Kidney epithelial cell (primary cell): ENCODE measurements at regions not wholly inside any gene's neighbourhood (a gene's known extent, or its start where the extent isn't known, plus 50 kb on each side); places are given as distances from the start of the nearest gene placed in this dataset.

Experiments used
- DNase-seq: peaks from one replicate; pipeline ENCODE4 v3.0.0-alpha.2; 2010; ENCODE audit warnings: low read depth
- H3K27me3 ChIP-seq: 2 replicates; pipeline ENCODE4 v1.6.0; 2011; ENCODE audit warnings: low read length; ENCODE audit not compliant: control insufficient read depth, insufficient read depth
- H3K36me3 ChIP-seq: 2 replicates; pipeline ENCODE4 v1.5.1; 2011; ENCODE audit warnings: low read length; ENCODE audit not compliant: control insufficient read depth, insufficient read depth
- H3K4me3 ChIP-seq: 2 replicates; pipeline ENCODE4 v1.5.1; 2011; ENCODE audit warnings: low read depth, mild to moderate bottlenecking, control low read depth, low read length
- CTCF ChIP-seq: IDR thresholded peaks from 2 replicates; pipeline ENCODE4 v1.5.1; 2011; ENCODE audit warnings: mild to moderate bottlenecking, moderate library complexity, low read length, control low read depth, inconsistent platforms; ENCODE audit not compliant: insufficient read depth, poor library complexity, severe bottlenecking

- no peaks in the 10 kb centered on the region for H3K36me3 ChIP-seq
- no peak overlapping the region for H3K4me3 ChIP-seq
- TF ChIP-seq CTCF: peak; percentile 58
- no peak for DNase-seq
- H3K27me3 ChIP-seq: no peaks in the 10 kb centered on the region
Observed at GRCh38 chr10:23525406-23525805, 86.5 kb downstream of the OTUD1 start.

- H3K4me3 ChIP-seq: no peak overlapping the region
- H3K36me3 ChIP-seq: no peaks in the 10 kb centered on the region
- H3K27me3 ChIP-seq: no peaks in the 10 kb centered on the region
- DNase-seq: no peak
- no peak for TF ChIP-seq CTCF
Observed at GRCh38 chr10:23528419-23528818, 89.5 kb downstream of the OTUD1 start.

GRCh38 chr10:23529625-23530024, 90.8 kb downstream of the OTUD1 start:
- H3K27me3 ChIP-seq: no peaks in the 10 kb centered on the region
- TF ChIP-seq CTCF: no peak
- DNase-seq: no peak
- no peaks in the 10 kb centered on the region for H3K36me3 ChIP-seq
- H3K4me3 ChIP-seq: no peak overlapping the region

- peak; percentile 12 for TF ChIP-seq CTCF
- Histone ChIP-seq H3K36me3 (no peaks in the 10 kb centered on the region), H3K4me3 (no peak overlapping the region), H3K27me3 (no peaks in the 10 kb centered on the region)
- DNase-seq: no peak
Observed at GRCh38 chr10:23530079-23530478, 91.2 kb downstream of the OTUD1 start.

GRCh38 chr10:23533212-23533611, 94.3 kb downstream of the OTUD1 start:
- no peak for DNase-seq
- Histone ChIP-seq H3K36me3 (no peaks in the 10 kb centered on the region), H3K27me3 (no peaks in the 10 kb centered on the region), H3K4me3 (no peak overlapping the region)
- TF ChIP-seq CTCF: no peak

GRCh38 chr10:23534326-23534725, 95.5 kb downstream of the OTUD1 start:
- H3K4me3 ChIP-seq: no peak overlapping the region
- no peaks in the 10 kb centered on the region for H3K27me3 ChIP-seq
- no peaks in the 10 kb centered on the region for H3K36me3 ChIP-seq
- no peak for TF ChIP-seq CTCF
- no peak for DNase-seq
